Esophagus squamous epithelium (tissue), 4 donors: ENCODE measurements at regions not wholly inside any gene's neighbourhood (a gene's known extent, or its start where the extent isn't known, plus 50 kb on each side); places are given as distances from the start of the nearest gene placed in this dataset.
"Not testable (repeated sequence)": the region's sequence is repeated elsewhere in the genome, so short reads cannot be mapped to it uniquely, and the experiment has no call there.

Experiments
- CTCF ChIP-seq, 6 experiments: fragments of 450-650 bp in 4 of 6; fragments of 200-600 bp in 2 of 6; sonication (generic) in 2 of 6; IDR thresholded peaks; one replicate each; pipeline ENCODE4 v1.5.1; 2016 to 2019; ENCODE audit warnings: antibody characterized with exemption in 6 of 6, mild to moderate bottlenecking in 4 of 6, moderate library complexity in 4 of 6
- POLR2A ChIP-seq, 4 donors: fragments of 450-650 bp; IDR thresholded peaks; one replicate each; pipeline ENCODE4 v1.6.1; 2017; ENCODE audit warnings: antibody characterized with exemption in 4 of 4, mild to moderate bottlenecking in 4 of 4, moderate library complexity in 3 of 4

GRCh38 chrX:101738411-101738810 lies 78.8 kb upstream of the ARMCX2 start:
- TF ChIP-seq POLR2A, CTCF (IDR thresholded peaks at IDR 0.05): not testable (repeated sequence)
